ENCODE measurements at regions not wholly inside any gene's neighbourhood (a gene's known extent, or its start where the extent isn't known, plus 50 kb on each side); places are given as distances from the start of the nearest gene placed in this dataset.

GRCh38 chr14:98195256-98195655 is 1076.7 kb downstream of the BCL11B start:
- BruUV-seq (replicated peaks): no TSS peak
- TF ChIP-seq CTCF (IDR thresholded peaks at IDR 0.05; ENCODE audit: insufficient read depth in 1 of 2, low read depth in 1 of 2, low read length in 1 of 2, severe bottlenecking in 1 of 2, unreplicated experiment in 1 of 2): no peak
- Mint-ChIP-seq H3K4me1 (ENCODE audit: low read depth, unreplicated experiment) (no peaks in the 10 kb centered on the region), H3K27ac (ENCODE audit: unreplicated experiment) (no peak overlapping the region), H3K9me3 (ENCODE audit: unreplicated experiment) (no peaks in the 10 kb centered on the region), H3K36me3 (ENCODE audit: insufficient read depth, unreplicated experiment) (no peaks in the 10 kb centered on the region), H3K4me3 (ENCODE audit: unreplicated experiment) (no peak overlapping the region), H3K27me3 (ENCODE audit: insufficient read depth, unreplicated experiment) (peaks cover 2% of the 10 kb centered on the region)
- no peak for DNase-seq
- Histone ChIP-seq H3K36me3 (ENCODE audit: control insufficient read depth, insufficient read depth, low read length) (no peaks in the 10 kb centered on the region), H3K4me3 (ENCODE audit: low read depth, low read length) (no peak overlapping the region), H3K4me1 (no peaks in the 10 kb centered on the region), H3K9me3 (no peaks in the 10 kb centered on the region), H3K27me3 (replicated peaks; ENCODE audit: control insufficient read depth, insufficient read depth, low read length) (no peaks in the 10 kb centered on the region)
- ChIA-PET CTCF (no interaction called here), POLR2A (no interaction called here)
- intact Hi-C loops (cut with micrococcal nuclease; ENCODE audit: unreplicated experiment): no loop called here

- no peaks in the 10 kb centered on the region for H3K4me1 ChIP-seq
- POLR2A ChIA-PET: no interaction called here
- DNase-seq: no peak
- no peaks in the 10 kb centered on the region for H3K9me3 ChIP-seq
- H3K36me3 Mint-ChIP-seq (ENCODE audit: insufficient read depth, unreplicated experiment): no peaks in the 10 kb centered on the region
- CTCF ChIA-PET: no interaction called here
- H3K27ac Mint-ChIP-seq (ENCODE audit: unreplicated experiment): no peak overlapping the region
- H3K4me1 Mint-ChIP-seq (ENCODE audit: low read depth, unreplicated experiment): no peaks in the 10 kb centered on the region
- no peaks in the 10 kb centered on the region for H3K27me3 ChIP-seq (replicated peaks; ENCODE audit: control insufficient read depth, insufficient read depth, low read length)
- no peak for TF ChIP-seq CTCF (IDR thresholded peaks at IDR 0.05; ENCODE audit: insufficient read depth in 1 of 2, low read depth in 1 of 2, low read length in 1 of 2, severe bottlenecking in 1 of 2, unreplicated experiment in 1 of 2)
- no peaks in the 10 kb centered on the region for H3K36me3 ChIP-seq (ENCODE audit: control insufficient read depth, insufficient read depth, low read length)
- H3K27me3 Mint-ChIP-seq (ENCODE audit: insufficient read depth, unreplicated experiment): peaks cover 8% of the 10 kb centered on the region
- no peak overlapping the region for H3K4me3 ChIP-seq (ENCODE audit: low read depth, low read length)
- intact Hi-C loops (cut with micrococcal nuclease; ENCODE audit: unreplicated experiment): no loop called here
- no peak overlapping the region for H3K4me3 Mint-ChIP-seq (ENCODE audit: unreplicated experiment)
- no peaks in the 10 kb centered on the region for H3K9me3 Mint-ChIP-seq (ENCODE audit: unreplicated experiment)
- BruUV-seq (replicated peaks): no TSS peak
Observed at GRCh38 chr14:98197933-98198332, 1074.1 kb downstream of the BCL11B start.

- no peak for DNase-seq
- H3K9me3 Mint-ChIP-seq (ENCODE audit: unreplicated experiment): no peaks in the 10 kb centered on the region
- no peak for TF ChIP-seq CTCF (IDR thresholded peaks at IDR 0.05; ENCODE audit: insufficient read depth in 1 of 2, low read depth in 1 of 2, low read length in 1 of 2, severe bottlenecking in 1 of 2, unreplicated experiment in 1 of 2)
- peaks cover 8% of the 10 kb centered on the region for H3K27me3 Mint-ChIP-seq (ENCODE audit: insufficient read depth, unreplicated experiment)
- no peaks in the 10 kb centered on the region for H3K4me1 Mint-ChIP-seq (ENCODE audit: low read depth, unreplicated experiment)
- Histone ChIP-seq H3K4me1 (no peaks in the 10 kb centered on the region), H3K36me3 (ENCODE audit: control insufficient read depth, insufficient read depth, low read length) (no peaks in the 10 kb centered on the region), H3K27me3 (replicated peaks; ENCODE audit: control insufficient read depth, insufficient read depth, low read length) (no peaks in the 10 kb centered on the region), H3K9me3 (no peaks in the 10 kb centered on the region), H3K4me3 (ENCODE audit: low read depth, low read length) (no peak overlapping the region)
- no peak overlapping the region for H3K27ac Mint-ChIP-seq (ENCODE audit: unreplicated experiment)
- H3K4me3 Mint-ChIP-seq (ENCODE audit: unreplicated experiment): no peak overlapping the region
- intact Hi-C loops (cut with micrococcal nuclease; ENCODE audit: unreplicated experiment): no loop called here
- ChIA-PET CTCF (no interaction called here), POLR2A (no interaction called here)
- no peaks in the 10 kb centered on the region for H3K36me3 Mint-ChIP-seq (ENCODE audit: insufficient read depth, unreplicated experiment)
- no TSS peak for BruUV-seq (replicated peaks)
Observed at GRCh38 chr14:98198385-98198784, 1073.6 kb downstream of the BCL11B start.

Data from Caco-2 (cell line).